Adrenal gland (tissue), 5 donors: ENCODE measurements at regions not wholly inside any gene's neighbourhood (a gene's known extent, or its start where the extent isn't known, plus 50 kb on each side); places are given as distances from the start of the nearest gene placed in this dataset.

Experiments used
- CTCF ChIP-seq, 6 experiments: fragments of 450-650 bp in 4 of 6; fragments of 200-600 bp in 2 of 6; sonication (generic) in 1 of 6; IDR thresholded peaks; 1 replicate in 5 of 6; 2 replicates in 1 of 6; pipeline versions ENCODE4 v1.5.1 to v1.8.0; 2016 to 2021; ENCODE audit warnings: antibody characterized with exemption in 6 of 6, mild to moderate bottlenecking in 2 of 6, moderate library complexity in 1 of 6
- POLR2A ChIP-seq, 2 donors: fragments of 450-650 bp; IDR thresholded peaks; one replicate each; pipeline ENCODE4 v1.6.1; 2017; ENCODE audit warnings: antibody characterized with exemption in 2 of 2, mild to moderate bottlenecking in 2 of 2, moderate library complexity in 1 of 2
- donor health status: DM: no; HTN: no; CAD: no.

GRCh38 chr2:126981476-126981875, 82.8 kb downstream of the TEX51 start:
- TF ChIP-seq POLR2A (IDR thresholded peaks at IDR 0.05) (no peak), CTCF (IDR thresholded peaks at IDR 0.05) (no peak)
